CD4-positive, alpha-beta T cell treated with Interleukin-15 for 4 hours (primary cell): ENCODE measurements at regions not wholly inside any gene's neighbourhood (a gene's known extent, or its start where the extent isn't known, plus 50 kb on each side); places are given as distances from the start of the nearest gene placed in this dataset.

ENCODE experiments used
- DNase-seq: peaks from one replicate; pipeline ENCODE4 v3.0.0-alpha.2; 2020; ENCODE audit warnings: low spot score

DNA sequence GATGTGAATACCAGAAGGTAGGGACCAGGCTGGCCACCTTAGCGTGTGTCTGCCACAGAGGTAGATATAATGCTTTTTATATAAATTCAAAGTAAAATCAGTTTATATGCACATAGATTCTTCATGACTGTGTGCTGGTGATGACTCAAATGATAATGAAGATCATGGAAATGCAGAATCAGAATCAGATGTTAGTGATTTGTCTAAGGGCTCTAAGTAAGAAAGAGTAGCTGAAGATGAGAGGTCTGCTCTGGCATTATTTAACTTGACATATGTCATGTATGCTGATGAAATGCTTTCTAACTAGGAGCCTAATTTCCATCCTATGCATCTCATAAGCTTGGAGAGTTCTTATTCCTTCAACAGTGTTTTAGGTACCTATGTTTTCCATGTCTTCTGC lies 50.3 kb upstream of the DPH6 start:
- no peak for DNase-seq

DNA sequence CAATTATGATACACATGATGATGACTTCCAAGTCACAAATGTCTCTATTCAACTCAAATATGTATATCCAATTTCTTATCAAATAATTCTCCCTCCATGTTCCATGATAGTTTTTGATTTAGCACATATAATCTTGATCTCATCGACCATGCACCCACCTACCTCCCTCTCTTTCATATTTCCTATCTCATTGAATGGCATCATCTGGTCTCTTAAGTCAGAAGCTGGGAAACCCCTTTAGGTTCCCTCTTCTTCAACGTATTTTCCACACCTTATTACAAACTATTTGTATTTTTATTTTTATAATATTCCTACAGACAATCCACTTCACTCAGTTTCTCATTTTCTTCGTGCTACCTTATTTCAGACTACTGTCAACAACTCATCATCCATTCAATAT lies 56.9 kb upstream of the DPH6 start:
- DNase-seq: no peak

DNA sequence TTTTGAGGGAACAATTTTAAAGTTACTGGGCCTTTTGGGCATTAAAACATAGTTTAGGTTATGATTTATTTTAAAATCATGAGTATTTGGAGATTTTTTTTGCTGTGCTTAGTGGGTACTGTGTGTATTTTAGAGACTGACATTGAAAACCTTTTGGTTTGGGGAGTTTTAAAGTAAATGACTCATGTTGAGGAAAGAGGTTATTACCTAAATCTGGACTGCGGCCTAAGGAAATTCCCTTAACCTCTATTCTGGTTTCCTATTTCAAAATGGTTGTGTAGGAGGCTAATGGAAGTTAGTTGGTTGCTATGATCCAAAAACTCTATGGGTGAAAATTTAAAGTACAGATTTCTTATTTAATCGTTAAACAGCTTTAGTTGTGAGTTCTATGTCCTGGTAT lies 57.3 kb upstream of the DPH6 start:
- DNase-seq: no peak

DNA sequence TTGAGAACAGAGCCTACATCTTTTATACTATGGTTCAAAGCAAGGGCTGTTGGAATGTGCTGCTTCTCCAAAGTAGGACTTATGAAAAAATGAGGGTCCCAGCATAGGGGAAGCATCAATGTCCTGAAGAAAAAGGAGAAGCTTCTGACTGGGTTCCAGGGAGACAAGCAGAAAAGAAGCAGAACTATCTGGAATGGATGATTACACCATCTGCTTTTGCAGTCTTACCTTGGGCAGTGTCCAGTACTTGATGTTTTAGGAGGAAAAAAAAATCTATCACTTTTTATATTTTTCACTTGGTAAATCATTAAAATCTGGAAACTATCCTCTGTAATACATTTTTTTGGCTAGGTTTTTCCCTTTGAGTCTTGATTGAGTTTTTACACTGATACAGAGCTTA lies 57.9 kb upstream of the DPH6 start:
- no peak for DNase-seq

DNA sequence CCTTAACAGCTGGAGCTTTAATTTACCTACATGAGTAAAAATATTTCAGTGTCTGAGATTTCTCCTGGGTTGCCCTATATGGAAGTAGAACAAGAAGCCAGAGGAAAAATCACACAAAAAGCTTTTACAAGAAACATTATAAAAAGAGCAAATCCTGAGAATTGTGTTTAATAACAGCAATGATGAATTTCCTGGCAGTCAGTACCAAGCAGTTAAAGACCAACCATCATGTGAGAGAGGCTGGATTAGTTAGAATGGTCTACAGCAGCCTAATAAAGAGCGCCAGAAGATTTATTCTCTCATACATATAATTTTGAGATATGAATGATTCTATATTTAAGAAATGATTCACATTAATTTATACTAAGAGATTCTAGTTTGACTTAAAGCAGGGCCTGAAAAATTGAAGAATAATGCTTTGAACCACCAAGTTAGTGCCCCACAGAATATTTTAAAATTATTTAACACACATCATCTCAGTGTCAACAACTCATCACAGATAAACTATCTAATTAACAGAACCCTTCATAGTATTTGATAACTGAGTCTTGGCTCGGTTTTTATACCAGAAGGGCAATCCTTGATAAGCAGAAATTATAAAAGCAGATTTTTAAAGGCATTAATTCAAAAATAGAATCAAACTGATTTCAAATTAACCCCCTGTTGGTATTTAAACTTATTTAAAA lies 59.9 kb upstream of the DPH6 start:
- DNase-seq: no peak

DNA sequence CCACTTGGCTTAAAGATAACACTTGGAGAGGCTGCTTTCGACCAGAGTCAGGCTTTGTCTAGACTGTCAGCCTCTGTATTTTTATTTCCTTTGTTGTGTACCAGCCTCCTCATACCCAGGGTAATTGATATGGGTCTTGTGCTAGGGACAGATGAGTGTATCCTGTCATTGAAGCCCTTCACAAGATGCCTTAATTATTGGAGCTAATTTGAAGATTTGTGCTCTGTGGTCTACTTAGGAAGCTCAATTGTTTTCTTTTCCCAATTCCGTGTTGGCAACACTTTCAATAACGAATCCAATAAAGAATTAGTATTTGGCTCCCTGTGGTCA lies 60.5 kb upstream of the DPH6 start:
- DNase-seq: no peak

DNA sequence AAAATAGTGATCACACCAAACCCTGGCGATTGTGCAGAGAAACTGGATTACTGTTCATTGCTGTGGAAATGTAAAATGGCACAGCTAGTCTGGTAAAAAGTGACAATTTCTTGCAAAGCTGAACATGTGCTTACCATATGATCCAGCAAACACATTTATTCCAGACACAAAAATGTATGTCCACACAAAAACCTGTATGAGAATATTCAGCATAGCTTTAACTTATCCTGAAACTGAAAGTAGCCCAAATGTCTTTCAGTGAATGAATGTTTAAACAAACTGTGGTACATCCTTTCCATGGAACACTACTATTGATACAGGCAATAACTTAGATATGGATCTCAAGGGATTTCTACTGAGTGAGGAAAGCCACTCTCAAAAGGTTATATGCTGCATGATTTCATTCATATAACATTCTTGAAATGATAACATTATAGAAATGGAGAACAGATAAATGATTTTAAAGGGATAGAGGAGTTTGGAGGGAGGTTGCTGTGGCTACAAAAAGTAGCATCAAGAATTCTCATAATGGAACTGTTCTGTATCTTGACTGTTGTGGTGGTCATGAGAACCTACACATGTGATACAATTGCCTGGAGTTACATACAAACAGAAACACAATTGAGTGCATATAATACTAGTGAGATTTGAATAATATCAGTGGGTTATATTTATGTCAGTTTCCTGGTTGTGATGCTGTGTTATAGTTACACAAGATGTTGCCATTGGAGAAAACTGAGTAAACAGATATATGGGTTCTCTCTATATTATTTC lies 70.7 kb upstream of the DPH6 start:
- no peak for DNase-seq

DNA sequence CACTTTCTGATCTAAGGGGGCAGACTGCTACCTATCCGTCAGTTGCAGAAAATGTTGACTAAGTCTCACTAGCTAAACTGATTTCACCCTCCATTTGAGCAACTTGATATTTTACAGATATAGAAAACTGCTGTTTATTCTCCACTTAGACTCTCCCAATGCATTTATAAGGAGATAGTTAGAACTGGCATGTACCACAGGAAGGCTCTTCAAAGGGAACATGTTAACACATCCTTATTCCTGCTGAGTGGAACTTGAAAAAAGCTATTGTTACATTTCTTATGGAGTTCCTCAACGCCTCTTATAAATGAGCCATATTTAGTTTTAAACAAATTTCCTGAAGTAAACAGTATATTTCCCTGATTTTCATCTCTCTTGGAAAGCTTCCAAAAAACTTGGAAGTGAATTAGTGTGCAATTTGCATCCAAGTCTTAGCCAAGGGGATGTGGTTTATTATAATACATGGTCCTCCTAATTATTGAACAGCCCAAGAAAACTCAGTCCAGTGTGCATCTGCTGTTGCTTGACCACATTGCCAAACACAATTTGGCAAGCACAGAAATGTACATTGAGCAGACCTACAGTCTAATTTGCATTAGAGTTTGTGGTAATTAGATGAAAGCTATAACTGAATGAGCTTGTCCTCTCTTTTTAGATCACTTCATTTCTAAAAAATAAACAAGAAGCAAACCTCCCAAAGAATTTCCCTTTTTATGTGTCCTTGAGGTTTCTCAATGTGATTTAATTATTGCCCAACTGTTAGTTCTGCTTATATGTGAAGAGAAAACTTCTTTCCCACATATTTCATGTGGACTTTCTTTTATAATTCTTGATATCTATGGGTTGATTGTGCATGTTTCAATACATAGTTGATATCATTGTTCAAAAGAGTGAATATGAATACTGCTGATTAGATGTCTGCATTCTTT lies 72.6 kb upstream of the DPH6 start:
- DNase-seq: no peak

DNA sequence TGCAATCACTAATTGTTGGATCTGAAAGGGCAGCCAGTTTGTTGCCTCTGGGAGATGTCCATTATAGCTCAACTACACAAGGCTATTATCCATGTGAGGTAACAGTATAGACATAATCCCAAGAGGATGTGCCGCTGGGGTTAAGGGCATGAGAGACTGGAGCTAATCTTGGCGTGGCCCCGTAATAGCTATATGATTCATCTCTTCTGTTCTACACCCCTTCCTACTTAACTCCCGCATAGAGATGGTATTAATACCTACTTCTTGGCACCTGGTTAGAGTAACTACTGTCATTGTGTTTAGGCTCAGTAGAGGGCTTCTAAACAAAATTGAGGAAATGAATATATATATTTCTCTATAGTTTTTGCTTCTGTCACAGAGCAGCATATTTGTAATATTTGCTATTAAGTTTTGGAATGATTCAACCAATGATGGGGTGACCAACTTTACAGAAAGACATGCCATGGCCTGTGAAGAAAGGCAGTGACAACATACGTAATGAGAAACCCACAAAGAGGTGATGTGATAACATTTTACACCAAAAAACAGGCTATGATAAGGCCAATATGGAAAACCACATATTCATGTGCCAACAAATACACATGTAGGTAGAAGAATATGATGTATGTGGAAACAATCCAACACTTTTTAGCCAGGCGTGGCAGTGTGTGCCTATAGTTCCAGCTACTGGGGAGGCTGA lies 76.8 kb upstream of the DPH6 start:
- no peak for DNase-seq

DNA sequence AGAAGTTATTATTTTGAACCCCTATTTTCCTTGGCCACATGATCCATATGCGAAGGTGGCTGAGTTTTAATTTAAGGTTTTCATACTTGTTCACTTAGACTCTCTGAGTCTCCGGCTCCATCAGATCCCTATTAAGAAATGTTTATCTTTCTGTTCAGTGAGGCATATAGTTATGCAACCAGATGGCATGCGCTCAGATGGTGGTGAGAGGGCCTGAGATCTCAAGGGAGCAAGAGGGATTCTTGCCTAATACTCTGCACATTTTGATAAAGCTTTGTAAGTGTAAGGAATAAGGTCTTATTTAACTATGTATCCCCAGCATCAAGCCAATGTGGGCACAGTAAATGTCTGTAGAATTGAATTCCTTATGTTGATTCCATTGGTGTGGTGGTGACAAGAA lies 78.9 kb upstream of the DPH6 start:
- DNase-seq: no peak

DNA sequence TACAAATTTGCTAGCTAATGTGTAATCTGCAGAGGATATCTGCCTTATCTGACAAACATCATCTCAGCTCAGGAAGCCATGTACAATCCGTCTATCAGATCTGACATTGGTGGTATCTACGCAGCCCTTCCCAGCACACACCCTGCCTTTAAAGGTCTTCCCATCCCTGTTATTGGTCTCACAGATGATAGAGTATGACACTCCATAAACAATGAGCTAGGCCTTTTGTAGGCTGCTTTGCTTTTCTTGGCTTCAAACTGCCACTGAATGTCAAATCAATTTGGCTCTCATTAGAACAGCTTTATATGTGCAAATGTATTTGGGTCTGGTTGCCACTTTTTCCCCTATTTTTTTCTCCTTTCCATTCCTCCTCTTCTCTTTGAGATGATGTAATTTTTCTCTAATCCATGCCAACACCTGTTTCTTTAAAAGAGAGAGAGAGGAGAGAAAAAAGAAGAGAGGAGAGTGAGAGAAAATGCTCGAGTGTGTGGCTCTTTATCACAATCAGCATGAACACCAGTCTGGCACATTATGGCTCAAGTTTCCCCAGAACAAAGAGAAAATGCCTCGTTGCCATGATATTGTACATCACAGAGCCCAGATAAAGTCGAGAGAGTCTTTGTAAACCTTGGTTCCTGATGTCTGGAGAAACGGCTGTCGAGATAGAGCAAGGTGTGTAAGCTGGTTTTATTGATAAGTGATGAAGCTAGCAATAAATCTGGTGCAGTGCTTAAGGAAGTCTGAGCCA lies 80.8 kb upstream of the DPH6 start:
- DNase-seq: no peak

DNA sequence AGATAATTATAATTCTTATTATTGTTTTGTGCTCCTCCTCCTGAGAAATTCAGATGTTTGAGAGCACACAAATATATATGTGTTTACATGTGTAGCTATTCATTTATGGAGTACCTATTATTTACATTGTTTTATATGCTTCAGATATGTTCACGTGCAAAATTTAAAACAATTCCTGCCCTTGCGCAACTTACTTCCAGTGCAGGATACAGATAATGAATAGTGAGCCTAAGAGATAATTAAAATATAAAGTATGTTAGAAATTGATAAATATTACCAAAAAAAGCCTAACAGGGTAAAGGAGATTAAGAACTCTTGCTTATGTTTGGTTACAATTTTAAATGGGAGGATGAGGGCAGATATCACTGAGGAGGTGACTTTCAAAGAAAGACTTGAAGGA lies 81.7 kb upstream of the DPH6 start:
- DNase-seq: no peak

DNA sequence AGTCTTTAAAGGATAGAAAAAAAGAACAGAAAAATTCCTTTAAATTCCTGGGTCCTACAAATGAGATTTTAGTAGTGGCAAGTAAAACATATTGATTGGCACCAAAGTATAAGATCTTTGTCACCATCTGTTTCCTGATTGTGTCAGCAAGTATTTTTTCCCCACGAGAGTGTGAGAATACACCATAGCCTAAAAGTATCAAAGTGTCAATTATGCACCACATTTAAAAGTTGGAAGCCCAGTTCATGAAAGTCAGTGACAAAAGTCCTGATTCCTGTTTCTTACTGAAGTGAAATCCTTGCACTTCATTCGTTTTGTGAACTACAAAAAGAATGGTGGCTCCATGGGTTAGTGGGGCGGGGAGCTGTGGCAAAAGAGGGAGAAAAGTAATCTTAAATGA lies 83.8 kb upstream of the DPH6 start:
- DNase-seq: no peak

DNA sequence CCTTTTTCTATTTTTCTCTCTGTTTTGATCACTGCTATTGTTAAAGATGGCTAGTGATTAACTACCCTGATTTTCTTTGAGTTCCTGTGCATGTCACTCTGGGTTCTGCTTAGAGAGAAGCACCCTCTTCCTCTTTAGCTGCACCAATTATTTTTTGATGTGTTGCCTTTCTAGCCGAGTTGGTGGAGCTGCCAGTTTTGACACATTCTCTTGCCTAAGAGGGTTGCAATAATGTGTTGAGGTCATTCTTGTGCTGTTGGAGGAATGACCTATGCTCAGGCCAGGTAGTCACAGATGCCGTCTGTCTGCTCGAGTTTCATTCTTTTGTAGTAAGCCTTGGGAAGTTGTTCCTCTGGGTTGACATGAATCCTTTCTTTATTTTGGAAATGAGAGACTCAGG lies 84.6 kb upstream of the DPH6 start:
- DNase-seq: no peak

DNA sequence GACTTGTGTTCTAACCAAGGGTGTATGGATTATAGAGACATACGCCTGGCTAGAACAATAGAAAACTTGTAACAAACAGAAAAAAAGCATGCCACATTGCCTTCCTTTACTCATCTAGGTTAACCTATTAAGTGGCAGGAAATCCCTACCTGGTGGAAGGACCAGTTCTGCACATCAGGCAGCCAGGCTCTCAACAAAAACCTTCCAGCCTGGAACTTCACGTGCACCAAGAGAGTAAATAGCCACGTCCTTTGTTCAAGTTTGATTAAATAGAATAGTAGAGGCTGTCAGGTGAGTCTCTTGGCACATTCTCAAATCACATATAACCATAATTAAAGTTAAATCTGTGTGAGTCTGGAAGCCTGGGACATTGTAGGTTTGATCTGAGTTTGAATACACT lies 85.0 kb upstream of the DPH6 start:
- no peak for DNase-seq

DNA sequence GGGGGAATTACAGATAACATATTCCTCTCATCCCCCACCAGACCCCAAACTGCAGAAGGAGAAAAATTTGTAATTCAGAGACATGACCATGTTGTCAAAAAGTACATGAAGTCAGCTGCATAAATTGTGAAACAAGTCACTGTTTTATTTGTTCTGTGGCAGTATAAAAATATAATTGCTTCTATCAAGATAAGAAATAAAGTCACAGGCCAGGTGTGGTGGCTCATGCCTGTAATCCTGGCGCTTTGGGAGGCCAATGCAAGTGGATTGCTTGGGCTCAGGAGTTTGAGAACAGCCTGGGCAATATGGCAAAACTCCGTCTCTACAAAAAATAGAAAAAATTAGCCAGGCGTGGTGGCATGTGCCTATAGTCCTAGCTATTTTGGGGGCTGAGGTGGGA lies 87.7 kb upstream of the DPH6 start:
- no peak for DNase-seq

DNA sequence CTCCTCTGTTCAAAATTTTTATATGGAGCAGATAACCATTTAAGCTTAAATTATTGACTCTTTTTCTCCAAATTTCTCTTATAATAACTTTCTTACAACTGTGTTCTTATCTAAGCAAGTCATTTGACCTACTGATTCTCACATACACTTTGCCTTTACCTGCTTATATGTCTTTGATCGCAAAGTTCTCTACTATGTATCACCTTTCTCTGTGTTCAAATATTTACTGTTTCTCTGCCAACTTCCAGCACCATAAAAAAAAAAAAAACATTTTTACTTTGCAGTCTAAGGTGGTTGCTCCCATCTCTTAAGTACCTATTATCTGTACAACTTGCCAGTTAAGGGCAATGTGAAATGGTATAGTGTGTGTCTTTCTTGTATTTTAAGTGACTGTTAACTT lies 100.8 kb upstream of the DPH6 start:
- no peak for DNase-seq

DNA sequence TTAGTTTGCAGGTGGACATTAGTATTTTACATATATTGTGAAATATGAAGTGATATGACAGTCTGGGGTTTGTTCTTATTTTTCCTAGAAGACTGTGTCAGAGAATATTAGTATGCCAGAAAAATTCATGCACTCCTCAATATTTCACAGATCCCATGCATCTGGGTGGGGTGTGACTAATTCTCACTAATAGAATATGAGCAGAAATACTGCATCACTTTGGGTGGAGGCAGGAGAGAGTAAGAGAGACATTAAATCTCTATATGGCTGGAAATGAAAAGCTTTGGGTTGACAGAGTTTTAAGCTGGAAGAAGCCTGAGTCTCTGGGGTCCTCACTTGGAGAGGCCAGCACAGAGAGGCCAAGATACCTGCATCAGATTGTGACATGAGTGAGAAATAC lies 101.3 kb upstream of the DPH6 start:
- DNase-seq: no peak

DNA sequence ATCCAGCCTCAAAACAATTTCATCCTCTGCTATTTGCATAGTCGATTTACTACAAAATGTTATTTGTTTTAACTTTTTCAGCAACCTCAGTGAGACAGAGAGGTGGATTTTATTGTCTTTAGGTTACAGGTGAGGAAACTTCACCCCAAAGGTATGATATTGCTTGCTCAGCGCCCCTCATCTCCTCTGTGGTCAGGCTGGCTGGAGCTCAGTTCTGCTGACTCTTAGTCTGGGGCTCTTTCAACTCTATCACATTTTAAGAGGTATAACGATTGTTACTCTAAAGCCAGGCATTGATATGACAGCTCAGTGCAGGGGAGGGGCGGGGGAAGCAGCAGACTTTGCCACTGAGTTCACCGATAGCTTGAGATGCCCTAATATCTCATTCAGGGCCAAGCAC lies 103.0 kb upstream of the DPH6 start:
- DNase-seq: no peak

DNA sequence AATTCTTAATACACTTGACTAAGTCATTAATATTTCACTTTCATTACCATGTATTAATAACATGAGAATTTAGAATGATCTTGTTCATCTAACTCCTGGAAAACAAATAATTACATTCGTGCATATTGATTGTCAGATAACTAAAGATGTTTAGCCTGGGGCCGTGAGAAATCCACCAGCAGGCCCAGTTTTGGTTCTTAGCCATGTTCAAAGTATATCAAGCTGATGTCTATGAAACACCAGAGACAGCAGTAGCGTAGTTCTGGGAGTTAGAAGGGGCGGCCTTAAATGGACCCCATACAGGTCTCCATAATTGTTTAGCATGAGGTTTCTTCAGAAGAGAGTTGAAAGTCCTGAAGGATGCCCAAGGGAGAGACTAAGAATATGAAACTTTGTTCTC lies 103.6 kb upstream of the DPH6 start:
- no peak for DNase-seq

DNA sequence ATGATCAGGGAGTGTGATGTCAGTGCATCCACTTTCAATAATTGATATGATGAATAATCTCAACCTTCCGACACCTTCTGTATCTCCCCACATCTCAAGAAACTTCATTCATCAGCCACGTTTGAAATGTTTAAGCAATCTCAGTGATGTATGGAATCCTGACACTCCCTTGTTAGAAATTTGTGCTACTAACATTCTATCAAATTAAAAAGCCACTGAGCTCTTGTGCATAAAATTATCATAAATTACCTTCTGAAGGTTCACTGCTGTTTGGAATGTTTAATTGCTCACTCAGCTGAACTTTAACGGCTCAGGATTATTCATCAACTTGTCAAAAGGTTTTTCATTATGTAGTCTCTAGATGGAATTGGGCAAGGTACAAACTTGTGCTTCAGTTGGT lies 108.4 kb upstream of the DPH6 start:
- DNase-seq: no peak
